IPS DF 6.9 (cell line): ENCODE measurements at regions not wholly inside any gene's neighbourhood (a gene's known extent, or its start where the extent isn't known, plus 50 kb on each side); places are given as distances from the start of the nearest gene placed in this dataset.
A peak's percentile ranks its signal among the peaks of the same experiment; 100 is the strongest.

Experiments
- DNase-seq: peaks from one replicate; pipeline ENCODE4 v3.0.0-alpha.2; 2013; ENCODE audit warnings: low read depth, low spot score
- H3K27ac ChIP-seq: one replicate; pipeline ENCODE4 v1.5.1; 2013; ENCODE audit warnings: low read length, control low read depth
- H3K27me3 ChIP-seq: 2 replicates; pipeline ENCODE4 v1.6.1; 2013; ENCODE audit warnings: mild to moderate bottlenecking, low read length; ENCODE audit not compliant: control insufficient read depth, insufficient read depth
- H3K36me3 ChIP-seq: 2 replicates; pipeline ENCODE4 v1.6.1; 2013; ENCODE audit warnings: low read length; ENCODE audit not compliant: control insufficient read depth, insufficient read depth
- H3K4me1 ChIP-seq: 2 replicates; pipeline ENCODE4 v1.6.1; 2013; ENCODE audit warnings: low read length; ENCODE audit not compliant: control insufficient read depth, insufficient read depth
- H3K4me3 ChIP-seq: 2 replicates; pipeline ENCODE4 v1.5.1; 2013; ENCODE audit warnings: mild to moderate bottlenecking, low read length
- H3K9me3 ChIP-seq: 2 replicates; pipeline ENCODE4 v1.6.1; 2013; ENCODE audit warnings: low read length, inconsistent platforms; ENCODE audit not compliant: control insufficient read depth, insufficient read depth
- WGBS: extraction: QIAGEN DNeasy Blood & Tissue Kit; methylation state at CpG from one replicate; pipeline ENCODE4 v1.1.7; 2013; ENCODE audit warnings: mixed read lengths, missing lambda C conversion rate; ENCODE audit not compliant: insufficient read length, insufficient coverage; 5-methylcytosine and 5-hydroxymethylcytosine counted together

- no peaks in the 10 kb centered on the region for H3K4me1 ChIP-seq
- H3K27me3 ChIP-seq: peaks cover 15% of the 10 kb centered on the region; the same call in 1 of the 2 replicates
- WGBS: no CpG with 5 or more reads among the region's 57 CpGs
- no peak for DNase-seq
- no peaks in the 10 kb centered on the region for H3K9me3 ChIP-seq
- H3K27ac ChIP-seq: no peak overlapping the region
- no peaks in the 10 kb centered on the region for H3K36me3 ChIP-seq
- H3K4me3 ChIP-seq: peak overlapping the region; percentile 24; the same call in 1 of the 2 replicates
Measured at GRCh38 chr10:75294866-75295701, 59.3 kb upstream of the COMTD1 start.

GRCh38 chr10:75294518-75294865 is 58.7 kb upstream of the COMTD1 start:
- Histone ChIP-seq H3K4me3 (peak overlapping the region; percentile 24; the same call in 1 of the 2 replicates), H3K27ac (no peak overlapping the region), H3K9me3 (no peaks in the 10 kb centered on the region), H3K36me3 (no peaks in the 10 kb centered on the region), H3K27me3 (peaks cover 15% of the 10 kb centered on the region; the same call in 1 of the 2 replicates), H3K4me1 (no peaks in the 10 kb centered on the region)
- DNase-seq: no peak
- WGBS: no CpG with 5 or more reads among the region's 20 CpGs

DNA sequence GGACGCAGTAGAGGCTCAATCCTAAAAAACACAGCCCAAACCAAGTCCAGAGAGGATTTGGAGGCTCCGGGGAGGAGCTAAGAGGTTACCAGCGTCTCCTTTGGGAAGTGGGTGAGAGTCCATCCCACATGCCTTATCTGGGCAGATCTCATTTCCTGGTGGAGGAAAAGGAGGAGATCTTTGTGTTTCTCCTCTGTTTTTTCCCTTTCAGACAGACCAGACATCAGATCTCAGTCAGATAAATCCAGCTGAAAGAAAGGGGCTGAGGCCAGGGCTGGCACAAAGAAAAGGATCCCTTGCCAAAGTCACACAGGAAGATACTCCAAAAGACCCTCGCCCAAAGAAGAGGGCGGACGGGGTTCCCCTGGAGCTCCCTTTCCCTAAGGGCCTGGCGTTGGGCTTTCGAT is 58.3 kb upstream of the COMTD1 start:
- WGBS: no CpG with 5 or more reads among the region's 8 CpGs
- no peak for DNase-seq
- H3K27me3 ChIP-seq: peaks cover 15% of the 10 kb centered on the region; the same call in 1 of the 2 replicates

DNA sequence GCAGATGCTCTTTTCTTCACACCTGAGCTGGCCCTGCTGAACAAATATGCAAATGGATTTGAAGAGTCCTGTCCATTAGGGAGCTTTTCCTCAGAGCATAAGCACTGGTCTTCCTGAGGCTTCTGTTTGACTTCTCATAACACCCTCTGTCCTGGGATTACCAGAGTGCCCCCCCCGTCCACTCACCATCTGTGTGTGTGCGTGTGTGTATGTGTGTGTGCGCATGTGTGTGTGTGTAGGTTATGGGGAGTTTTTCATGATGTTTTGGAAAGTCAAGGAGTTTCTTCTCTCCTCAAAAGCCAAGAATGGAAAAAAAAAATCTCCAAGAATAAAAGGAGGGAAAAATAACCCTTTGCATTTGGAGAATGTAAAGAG is 57.7 kb upstream of the COMTD1 start:
- WGBS: no CpG with 5 or more reads among the region's 3 CpGs
- no peak for DNase-seq
- H3K4me3 ChIP-seq: no peak overlapping the region
- H3K27ac ChIP-seq: no peak overlapping the region
- peaks cover 15% of the 10 kb centered on the region; the same call in 1 of the 2 replicates for H3K27me3 ChIP-seq
- no peaks in the 10 kb centered on the region for H3K4me1 ChIP-seq
- no peaks in the 10 kb centered on the region for H3K36me3 ChIP-seq
- no peaks in the 10 kb centered on the region for H3K9me3 ChIP-seq

More for the DNA sequence above, 58.3 kb upstream of the COMTD1 start:
- H3K36me3 ChIP-seq: no peaks in the 10 kb centered on the region
- no peaks in the 10 kb centered on the region for H3K9me3 ChIP-seq
- no peaks in the 10 kb centered on the region for H3K4me1 ChIP-seq
- H3K27ac ChIP-seq: no peak overlapping the region
- no peak overlapping the region for H3K4me3 ChIP-seq

DNA sequence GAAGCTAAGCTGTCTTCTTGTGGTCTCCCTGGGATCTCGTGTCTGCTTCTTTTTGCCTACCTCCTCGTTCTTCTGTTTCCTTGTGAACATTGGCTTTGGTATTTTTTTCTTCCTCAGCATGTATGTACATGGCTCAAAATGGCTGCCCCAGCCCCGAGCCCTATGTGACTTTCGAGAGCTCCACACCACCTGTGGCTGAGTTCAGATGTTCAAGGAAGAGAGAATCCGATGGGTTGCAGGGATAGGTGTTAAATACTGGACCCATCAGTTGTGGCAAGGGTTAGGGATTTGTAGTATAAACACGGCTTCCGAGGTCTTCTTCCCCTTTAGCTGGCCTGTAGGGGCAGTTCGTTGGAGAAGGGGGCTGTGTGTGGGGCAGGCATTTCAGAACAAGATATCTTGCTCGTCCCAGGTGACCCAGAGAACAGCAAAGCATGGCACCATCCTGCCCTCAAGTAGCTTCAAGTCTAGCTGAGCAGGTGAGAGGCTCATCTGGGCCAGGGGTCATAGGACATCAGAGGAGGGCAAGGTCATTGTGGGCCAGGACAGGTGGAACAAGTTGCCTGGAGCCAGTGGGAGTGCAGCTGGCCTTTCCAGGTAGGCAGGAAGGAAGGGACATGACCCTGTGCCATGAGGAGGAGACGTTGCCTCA is 57.2 kb upstream of the COMTD1 start:
- WGBS: no CpG with 5 or more reads among the region's 10 CpGs
- H3K36me3 ChIP-seq: no peaks in the 10 kb centered on the region
- no peak overlapping the region for H3K4me3 ChIP-seq
- H3K9me3 ChIP-seq: no peaks in the 10 kb centered on the region
- H3K27ac ChIP-seq: no peak overlapping the region
- DNase-seq: no peak
- no peaks in the 10 kb centered on the region for H3K4me1 ChIP-seq
- H3K27me3 ChIP-seq: peaks cover 15% of the 10 kb centered on the region; the same call in 1 of the 2 replicates

DNA sequence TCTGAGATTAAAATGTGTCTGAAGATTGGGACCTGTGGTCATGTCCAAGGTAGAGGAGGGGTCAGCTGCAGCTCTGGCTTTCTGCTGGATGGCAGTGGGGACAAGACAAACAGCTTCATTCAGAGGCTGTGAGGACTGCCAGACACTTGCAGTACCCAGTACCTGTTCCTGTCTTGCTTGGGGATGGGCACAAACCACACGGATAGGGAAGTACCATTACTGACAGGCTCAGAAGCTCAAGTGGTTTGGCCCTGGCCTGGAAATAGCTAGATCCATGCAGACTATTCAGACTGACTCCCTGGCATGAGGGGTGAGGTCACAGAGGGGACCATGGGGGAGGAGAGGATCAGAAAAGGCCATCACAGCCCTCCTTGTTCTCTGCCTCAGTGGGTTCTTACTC is 56.0 kb upstream of the COMTD1 start:
- DNase-seq: no peak
- H3K4me1 ChIP-seq: no peaks in the 10 kb centered on the region
- no peak overlapping the region for H3K27ac ChIP-seq
- peaks cover 15% of the 10 kb centered on the region; the same call in 1 of the 2 replicates for H3K27me3 ChIP-seq
- H3K9me3 ChIP-seq: no peaks in the 10 kb centered on the region
- no peak overlapping the region for H3K4me3 ChIP-seq
- no CpG with 5 or more reads among the region's 1 CpG for WGBS
- H3K36me3 ChIP-seq: no peaks in the 10 kb centered on the region

GRCh38 chr10:75288140-75288711 is 52.5 kb upstream of the COMTD1 start:
- H3K27me3 ChIP-seq: no peaks in the 10 kb centered on the region; the same call in 1 of the 2 replicates
- H3K9me3 ChIP-seq: no peaks in the 10 kb centered on the region
- no peak overlapping the region for H3K27ac ChIP-seq
- WGBS: no CpG with 5 or more reads among the region's 6 CpGs
- H3K4me3 ChIP-seq: no peak overlapping the region
- no peaks in the 10 kb centered on the region for H3K4me1 ChIP-seq
- H3K36me3 ChIP-seq: no peaks in the 10 kb centered on the region
- DNase-seq: no peak

GRCh38 chr10:75287697-75288096 is 51.9 kb upstream of the COMTD1 start:
- H3K36me3 ChIP-seq: no peaks in the 10 kb centered on the region
- H3K4me3 ChIP-seq: no peak overlapping the region
- no peaks in the 10 kb centered on the region for H3K4me1 ChIP-seq
- no peak overlapping the region for H3K27ac ChIP-seq
- no CpG with 5 or more reads among the region's 4 CpGs for WGBS
- DNase-seq: no peak
- no peaks in the 10 kb centered on the region for H3K9me3 ChIP-seq
- H3K27me3 ChIP-seq: no peaks in the 10 kb centered on the region

DNA sequence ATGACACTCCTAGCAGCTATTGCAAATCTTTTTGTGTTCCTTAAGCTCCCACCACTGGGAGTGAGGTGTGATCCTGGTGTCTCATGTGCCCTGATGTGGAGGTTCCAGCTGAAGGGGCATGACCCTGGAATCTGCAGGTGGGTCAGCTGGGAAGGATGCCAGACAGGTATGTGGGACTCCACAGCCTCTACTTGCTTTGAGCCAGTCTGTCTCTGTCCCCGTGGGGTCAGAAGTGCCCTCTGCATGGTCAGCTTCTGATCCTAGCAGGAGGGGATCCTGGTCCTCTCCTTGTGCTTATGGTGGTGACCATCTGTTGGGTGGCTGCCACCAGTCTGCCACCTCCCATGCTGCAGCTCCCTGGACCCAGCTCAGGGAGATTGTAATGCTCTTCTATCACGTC is 51.1 kb upstream of the COMTD1 start:
- WGBS: no CpG with 5 or more reads among the region's 2 CpGs
- Histone ChIP-seq H3K4me3 (no peak overlapping the region), H3K9me3 (no peaks in the 10 kb centered on the region), H3K27ac (no peak overlapping the region), H3K4me1 (no peaks in the 10 kb centered on the region), H3K27me3 (no peaks in the 10 kb centered on the region; the same call in 1 of the 2 replicates), H3K36me3 (no peaks in the 10 kb centered on the region)
- no peak for DNase-seq
